K562 (cell line): ENCODE measurements at regions not wholly inside any gene's neighbourhood (a gene's known extent, or its start where the extent isn't known, plus 50 kb on each side); places are given as distances from the start of the nearest gene placed in this dataset.

Source experiments
- ATAC-seq: fragments of 200-7000 bp; cut with Tn5 transposase; 3 replicates; pipeline ENCODE4 v1.9.1; 2020; ENCODE audit warnings: moderate library complexity
- BruUV-seq: library from RNA; stranded (reverse); fragments of 400-500 nt; replicated peaks from 2 replicates; lab custom pipeline; 2021; lab: Mats Ljungman, UMichigan
- CTCF ChIA-PET: fragments of 300-600 bp; formaldehyde crosslinking; extraction: SDS; loops from one replicate; lab custom pipeline; 2021; ENCODE audit warnings: low intra/inter-chr PET ratio; lab: Yijun Ruan, JAX
- POLR2A ChIA-PET: fragments of 300-600, 350-650 bp; sonication (Branson Sonifier 250); formaldehyde crosslinking; extraction: SDS; loops from one replicate; lab custom pipeline; 2021; ENCODE audit warnings: antibody characterized with exemption, inconsistent platforms; lab: Yijun Ruan, JAX
- DNase-seq, 4 experiments: peaks; one replicate each; pipeline versions ENCODE4 v3.0.0 to v3.0.0-alpha.2; 2011 to 2018; ENCODE audit warnings: low spot score in 3 of 4, mixed read lengths in 3 of 4; ENCODE audit errors: extremely low read depth in 1 of 4
- FAIRE-seq: peaks from 2 replicates; lab custom pipeline; 2011; peaks lifted over from hg19 to GRCh38; lab: Jason Lieb, UNC
- H2AFZ ChIP-seq: 2 replicates; pipeline ENCODE4 v1.6.0; 2011; ENCODE audit warnings: low read depth, low read length, control low read depth, inconsistent platforms
- H3K27ac ChIP-seq: fragments of 200-600 bp; 3 replicates; pipeline ENCODE4 v1.8.0; 2011; ENCODE audit warnings: low read depth, mild to moderate bottlenecking, control low read depth, inconsistent platforms, low read length, moderate library complexity, mixed read lengths; ENCODE audit errors: extremely low read depth
- H3K27me3 ChIP-seq, 2 experiments: fragments of 300-600 bp in 1 of 2; 2 replicates in 1 of 2; 3 replicates in 1 of 2; pipeline versions ENCODE4 v1.6.0 to v1.8.0; 2011; ENCODE audit warnings: inconsistent platforms in 2 of 2, low read length in 2 of 2, mild to moderate bottlenecking in 1 of 2, mixed read lengths in 1 of 2, moderate library complexity in 1 of 2; ENCODE audit not compliant: control insufficient read depth in 2 of 2, insufficient read depth in 2 of 2
- H3K36me3 ChIP-seq: fragments of 300-600 bp; 3 replicates; pipeline ENCODE4 v1.8.0; 2011; ENCODE audit warnings: mild to moderate bottlenecking, low read length, inconsistent platforms; ENCODE audit not compliant: control insufficient read depth, insufficient read depth
- H3K4me1 ChIP-seq, 2 experiments: fragments of 200-600 bp in 1 of 2; replicated peaks in 1 of 2; 2 replicates in 1 of 2; 3 replicates in 1 of 2; pipeline versions ENCODE4 v1.5.1 to v1.8.0; 2011; ENCODE audit warnings: inconsistent platforms in 2 of 2, low read length in 2 of 2, mild to moderate bottlenecking in 1 of 2, mixed read lengths in 1 of 2, moderate library complexity in 1 of 2; ENCODE audit not compliant: control insufficient read depth in 2 of 2, insufficient read depth in 2 of 2
- H3K4me2 ChIP-seq: 2 replicates; pipeline ENCODE4 v1.6.1; 2011; ENCODE audit warnings: low read length, control low read depth, inconsistent platforms, mixed read lengths; ENCODE audit not compliant: insufficient read depth
- H3K4me3 ChIP-seq: fragments of 200-600 bp; sonication (generic), shearing (Covaris generic); 2 replicates; pipeline ENCODE4 v1.5.1; 2016; ENCODE audit warnings: control low read depth, inconsistent platforms
- H3K79me2 ChIP-seq: fragments of 200-600 bp; 3 replicates; pipeline ENCODE4 v1.8.0; 2011; ENCODE audit warnings: low read length, inconsistent platforms; ENCODE audit not compliant: control insufficient read depth, insufficient read depth
- H3K9ac ChIP-seq, 2 experiments: 2 replicates each; pipeline versions ENCODE4 v1.6.0 to v1.6.1; 2011; ENCODE audit warnings: low read depth in 2 of 2, low read length in 2 of 2, control low read depth in 1 of 2, inconsistent platforms in 1 of 2, mild to moderate bottlenecking in 1 of 2, mixed read lengths in 1 of 2; ENCODE audit not compliant: insufficient read depth in 1 of 2
- H3K9me1 ChIP-seq: one replicate; pipeline ENCODE4 v1.6.0; 2011; ENCODE audit warnings: inconsistent platforms, mild to moderate bottlenecking, low read length, moderate library complexity; ENCODE audit not compliant: control insufficient read depth, insufficient read depth
- H3K9me3 ChIP-seq: replicated peaks from 2 replicates; pipeline ENCODE4 v1.5.1; 2011; ENCODE audit warnings: low read depth, low read length, inconsistent platforms; ENCODE audit not compliant: control insufficient read depth, insufficient read depth
- H4K20me1 ChIP-seq: replicated peaks from 2 replicates; pipeline ENCODE4 v1.6.1; 2011; ENCODE audit warnings: low read length, inconsistent platforms, mixed read lengths; ENCODE audit not compliant: control insufficient read depth, insufficient read depth
- BCLAF1 ChIP-seq, 2 experiments: fragments of 450-650 bp in 1 of 2; IDR thresholded peaks; 2 replicates each; pipeline ENCODE4 v1.6.1; 2011 to 2017; ENCODE audit warnings: low read depth in 2 of 2, antibody characterized with exemption in 1 of 2, borderline replicate concordance in 1 of 2, low read length in 1 of 2, mild to moderate bottlenecking in 1 of 2, mixed read lengths in 1 of 2; ENCODE audit not compliant: control insufficient read depth in 1 of 2
- BRCA1 ChIP-seq, 2 experiments: fragments of 450-650 bp in 1 of 2; sonication (generic) in 1 of 2; formaldehyde crosslinking in 1 of 2; IDR thresholded peaks; 2 replicates each; pipeline versions ENCODE4 v1.5.0 to v1.6.1; 2017 to 2020; ENCODE audit warnings: mild to moderate bottlenecking in 1 of 2, missing genetic modification reagents in 1 of 2
- BRD4 ChIP-seq: fragments of 200-600 bp; sonication (generic); IDR thresholded peaks from 2 replicates; pipeline ENCODE4 v1.6.1; 2017; ENCODE audit warnings: inconsistent platforms
- CBX1 ChIP-seq: sonication (generic); IDR thresholded peaks from 2 replicates; pipeline ENCODE4 v1.6.1; 2016; ENCODE audit warnings: antibody characterized with exemption, low read depth, mild to moderate bottlenecking
- CSDE1 ChIP-seq, 2 experiments: fragments of 450-650 bp; IDR thresholded peaks; 2 replicates each; pipeline ENCODE4 v1.6.1; 2016; ENCODE audit warnings: mild to moderate bottlenecking in 1 of 2
- FOXA1 ChIP-seq: fragments of 450-650 bp; IDR thresholded peaks from 2 replicates; pipeline ENCODE4 v1.6.1; 2016; ENCODE audit warnings: mild to moderate bottlenecking, borderline replicate concordance
- KLF10 ChIP-seq: fragments of 250-450 bp; sonication (Bioruptor Pico); IDR thresholded peaks from 2 replicates; pipeline ENCODE4 v1.6.1; 2021; ENCODE audit warnings: matching md5 sums
- NR1H2 ChIP-seq: sonication (generic); formaldehyde crosslinking; IDR thresholded peaks from 2 replicates; pipeline ENCODE4 v1.4.0; 2020; ENCODE audit warnings: mild to moderate bottlenecking, missing genetic modification reagents
- SIX5 ChIP-seq, 2 experiments: IDR thresholded peaks; 2 replicates each; pipeline ENCODE4 v1.6.1; 2011; ENCODE audit warnings: low read length in 2 of 2, borderline replicate concordance in 1 of 2, low read depth in 1 of 2, mild to moderate bottlenecking in 1 of 2, moderate library complexity in 1 of 2; ENCODE audit not compliant: insufficient read depth in 1 of 2
- ZNF280B ChIP-seq: fragments of 250-450 bp; sonication (Bioruptor Pico); IDR thresholded peaks from 2 replicates; pipeline ENCODE4 v1.5.1; 2021; ENCODE audit warnings: mild to moderate bottlenecking
- ZNF696 ChIP-seq: fragments of 250-450 bp; sonication (Bioruptor Pico); conservative IDR thresholded peaks from 2 replicates; pipeline ENCODE4 v1.4.0; 2020; ENCODE audit warnings: mild to moderate bottlenecking, moderate library complexity
- WGBS: fragments of 100-300 bp; shearing (Covaris generic); methylation state at CpG from one replicate; pipeline ENCODE4 v1.1.6; 2016; ENCODE audit warnings: low coverage, mixed read lengths; ENCODE audit not compliant: insufficient coverage; ENCODE audit errors: missing lambda C conversion rate; 5-methylcytosine and 5-hydroxymethylcytosine counted together
- in situ Hi-C: fragments of 300-500 bp; cut with MboI; formaldehyde crosslinking; loops from 4 replicates; pipeline ENCODE4 v1.15.0; 2018; ENCODE audit warnings: inconsistent platforms, mixed read lengths
- intact Hi-C: fragments of 100-400 bp; cut with micrococcal nuclease; formaldehyde crosslinking; loops from 2 replicates; pipeline ENCODE4 v1.14.2; 2022
- TF ChIP-seq, protein P1 (sequence below): IDR thresholded peaks from 3 replicates; pipeline ENCODE4 v1.6.1; 2011; ENCODE audit warnings: borderline replicate concordance, mild to moderate bottlenecking, moderate library complexity; ENCODE audit not compliant: insufficient read length; ENCODE audit errors: extremely low read depth
- TF ChIP-seq, protein P2 (sequence below), 2 experiments: fragments of 450-650 bp; IDR thresholded peaks; 2 replicates each; pipeline ENCODE4 v1.6.1; 2016

DNA sequence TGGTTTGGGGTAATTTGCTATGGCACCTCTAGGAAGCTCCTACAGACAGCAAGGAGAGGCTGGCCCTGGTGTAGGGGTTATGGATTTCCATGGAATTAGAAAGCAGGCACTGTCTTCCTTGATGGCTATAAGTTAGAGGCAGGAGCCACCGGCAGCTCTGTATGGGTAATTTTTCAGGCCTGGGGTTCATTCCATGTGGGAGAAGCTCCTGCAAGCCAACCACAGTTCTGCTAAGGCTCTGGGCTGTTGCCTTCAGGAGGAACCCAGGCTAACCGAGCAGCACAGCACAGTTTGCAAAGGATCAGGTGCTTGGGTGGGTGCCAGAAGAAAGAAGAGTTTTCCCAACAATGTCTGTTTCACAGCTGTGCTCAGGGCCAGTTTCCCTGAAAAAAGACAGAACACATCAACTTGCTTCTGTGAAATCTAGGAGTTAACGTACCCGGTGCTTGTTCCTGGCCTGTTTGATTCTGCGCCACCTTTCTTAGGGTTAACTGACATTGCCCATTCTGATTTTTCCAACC lies 162.8 kb upstream of the MYLIP start:
- no TSS peak for BruUV-seq
- H3K4me3 ChIP-seq = no peak overlapping the region
- H3K4me1 ChIP-seq = peaks cover 4 to 17% of the 10 kb centered on the region in 2 experiments; a peak in 3 of 5 replicates
- peaks cover 2% of the 10 kb centered on the region; the same call in 1 of the 2 replicates for H3K9me3 ChIP-seq
- intact Hi-C loops = no loop called here
- ChIA-PET CTCF (no interaction called here), POLR2A (interaction anchor here (0.7 to 1.6 kb wide), 5 partner anchors 7 to 163 kb away, joined by 3 to 5 read pairs (median 3); partner anchors contain the start of gene MYLIP)
- H3K79me2 ChIP-seq = no peaks in the 10 kb centered on the region
- no peaks in the 10 kb centered on the region for H4K20me1 ChIP-seq
- H3K27ac ChIP-seq = no peak overlapping the region
- no peaks in the 10 kb centered on the region for H3K36me3 ChIP-seq
- no peak overlapping the region for H3K9ac ChIP-seq
- no peak overlapping the region for H3K4me2 ChIP-seq
- in situ Hi-C loops = no loop called here
- H3K9me1 ChIP-seq = no peaks in the 10 kb centered on the region
- FAIRE-seq = no peak
- no peak overlapping the region for H2AFZ ChIP-seq
- H3K27me3 ChIP-seq = no peaks in the 10 kb centered on the region
- no peak for ATAC-seq
- WGBS = 67% methylated on average over 5 of the region's 5 CpGs
- DNase-seq = no peak
- TF ChIP-seq BRD4 (no peak), SIX5 (IDR thresholded peaks at IDR 0.05; ENCODE audit: borderline replicate concordance in 1 of 2, insufficient read depth in 1 of 2, low read depth in 1 of 2, low read length in 2 of 2) (no peak), CSDE1 (IDR thresholded peaks at IDR 0.05) (no peak), ZNF280B (CRISPR knock-in tag) (no peak), BRCA1 (IDR thresholded peaks at IDR 0.05) (no peak), BRCA1 (CRISPR knock-in tag; IDR thresholded peaks at IDR 0.05) (no peak), KLF10 (CRISPR knock-in tag) (no peak), BCLAF1 (IDR thresholded peaks at IDR 0.05; ENCODE audit: borderline replicate concordance in 1 of 2, control insufficient read depth in 1 of 2, low read depth in 2 of 2, low read length in 1 of 2) (no peak), FOXA1 (no peak), NR1H2 (no peak), CBX1 (no peak), ZNF696 (CRISPR knock-in tag) (no peak)
- TF ChIP-seq, protein P1, sequence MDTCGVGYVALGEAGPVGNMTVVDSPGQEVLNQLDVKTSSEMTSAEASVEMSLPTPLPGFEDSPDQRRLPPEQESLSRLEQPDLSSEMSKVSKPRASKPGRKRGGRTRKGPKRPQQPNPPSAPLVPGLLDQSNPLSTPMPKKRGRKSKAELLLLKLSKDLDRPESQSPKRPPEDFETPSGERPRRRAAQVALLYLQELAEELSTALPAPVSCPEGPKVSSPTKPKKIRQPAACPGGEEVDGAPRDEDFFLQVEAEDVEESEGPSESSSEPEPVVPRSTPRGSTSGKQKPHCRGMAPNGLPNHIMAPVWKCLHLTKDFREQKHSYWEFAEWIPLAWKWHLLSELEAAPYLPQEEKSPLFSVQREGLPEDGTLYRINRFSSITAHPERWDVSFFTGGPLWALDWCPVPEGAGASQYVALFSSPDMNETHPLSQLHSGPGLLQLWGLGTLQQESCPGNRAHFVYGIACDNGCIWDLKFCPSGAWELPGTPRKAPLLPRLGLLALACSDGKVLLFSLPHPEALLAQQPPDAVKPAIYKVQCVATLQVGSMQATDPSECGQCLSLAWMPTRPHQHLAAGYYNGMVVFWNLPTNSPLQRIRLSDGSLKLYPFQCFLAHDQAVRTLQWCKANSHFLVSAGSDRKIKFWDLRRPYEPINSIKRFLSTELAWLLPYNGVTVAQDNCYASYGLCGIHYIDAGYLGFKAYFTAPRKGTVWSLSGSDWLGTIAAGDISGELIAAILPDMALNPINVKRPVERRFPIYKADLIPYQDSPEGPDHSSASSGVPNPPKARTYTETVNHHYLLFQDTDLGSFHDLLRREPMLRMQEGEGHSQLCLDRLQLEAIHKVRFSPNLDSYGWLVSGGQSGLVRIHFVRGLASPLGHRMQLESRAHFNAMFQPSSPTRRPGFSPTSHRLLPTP = no peak
- TF ChIP-seq, protein P2, sequence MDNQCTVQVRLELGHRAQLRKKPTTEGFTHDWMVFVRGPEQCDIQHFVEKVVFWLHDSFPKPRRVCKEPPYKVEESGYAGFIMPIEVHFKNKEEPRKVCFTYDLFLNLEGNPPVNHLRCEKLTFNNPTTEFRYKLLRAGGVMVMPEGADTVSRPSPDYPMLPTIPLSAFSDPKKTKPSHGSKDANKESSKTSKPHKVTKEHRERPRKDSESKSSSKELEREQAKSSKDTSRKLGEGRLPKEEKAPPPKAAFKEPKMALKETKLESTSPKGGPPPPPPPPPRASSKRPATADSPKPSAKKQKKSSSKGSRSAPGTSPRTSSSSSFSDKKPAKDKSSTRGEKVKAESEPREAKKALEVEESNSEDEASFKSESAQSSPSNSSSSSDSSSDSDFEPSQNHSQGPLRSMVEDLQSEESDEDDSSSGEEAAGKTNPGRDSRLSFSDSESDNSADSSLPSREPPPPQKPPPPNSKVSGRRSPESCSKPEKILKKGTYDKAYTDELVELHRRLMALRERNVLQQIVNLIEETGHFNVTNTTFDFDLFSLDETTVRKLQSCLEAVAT (IDR thresholded peaks at IDR 0.05) = no peak
